ENCODE measurements at regions not wholly inside any gene's neighbourhood (a gene's known extent, or its start where the extent isn't known, plus 50 kb on each side); places are given as distances from the start of the nearest gene placed in this dataset.
"Not testable (repeated sequence)": the region's sequence is repeated elsewhere in the genome, so short reads cannot be mapped to it uniquely, and the experiment has no call there.

- no peak for DNase-seq
Observed at GRCh38 chr7:84941936-84942335, 244.9 kb downstream of the SEMA3D start.

GRCh38 chr7:84941291-84941690, 245.6 kb downstream of the SEMA3D start:
- no peak for DNase-seq

GRCh38 chr7:84939888-84940287, 247.0 kb downstream of the SEMA3D start:
- no peak for DNase-seq

- DNase-seq, result no peak
Observed at GRCh38 chr7:84939442-84939841, 247.4 kb downstream of the SEMA3D start.

- DNase-seq, result no peak
Observed at GRCh38 chr7:84924353-84924752, 262.5 kb downstream of the SEMA3D start.

GRCh38 chr7:84923348-84923747, 263.5 kb downstream of the SEMA3D start:
- no peak for DNase-seq

- DNase-seq, result no peak
Observed at GRCh38 chr7:84921154-84921553, 265.7 kb downstream of the SEMA3D start.

GRCh38 chr7:84916973-84917372, 269.9 kb downstream of the SEMA3D start:
- not testable (repeated sequence) for DNase-seq

DNA sequence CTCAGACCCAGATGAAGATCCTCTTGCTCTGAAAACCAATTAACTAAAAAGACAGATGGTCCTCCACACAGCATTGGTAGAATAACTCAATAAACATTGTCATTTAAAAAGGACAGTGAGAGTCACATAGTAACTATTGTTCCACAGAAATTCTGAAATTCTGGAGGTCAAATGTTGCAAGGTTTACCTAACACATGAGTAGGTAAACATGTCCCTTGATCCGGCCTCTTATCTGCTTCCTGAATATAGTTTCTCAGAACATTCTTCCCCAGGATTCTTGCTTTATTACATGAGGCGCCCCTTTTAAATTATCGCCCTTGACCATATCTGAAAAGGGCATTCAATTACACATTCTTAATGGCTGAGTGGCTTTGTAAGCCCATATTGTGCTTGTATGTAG, 270.7 kb downstream of the SEMA3D start:
- DNase-seq, result no peak

DNA sequence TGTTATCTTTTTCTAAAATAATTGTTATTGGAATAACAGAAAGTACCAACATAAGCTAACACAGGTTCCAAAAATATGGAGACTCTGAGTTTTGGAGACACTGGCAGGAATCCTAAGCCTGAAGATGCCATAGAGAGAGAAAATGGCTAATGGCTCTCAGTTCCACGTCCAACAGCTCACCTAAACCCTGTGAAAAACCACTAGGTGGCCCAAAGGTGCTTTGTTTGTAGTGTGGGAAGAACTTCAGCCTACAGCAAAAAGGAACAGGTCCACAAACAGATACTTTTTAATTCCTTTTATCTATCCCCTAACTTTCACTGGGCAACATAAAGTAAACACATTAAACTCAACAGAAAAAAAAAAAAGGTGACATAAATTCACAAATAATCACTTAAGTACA, 272.3 kb downstream of the SEMA3D start:
- no peak for DNase-seq

DNA sequence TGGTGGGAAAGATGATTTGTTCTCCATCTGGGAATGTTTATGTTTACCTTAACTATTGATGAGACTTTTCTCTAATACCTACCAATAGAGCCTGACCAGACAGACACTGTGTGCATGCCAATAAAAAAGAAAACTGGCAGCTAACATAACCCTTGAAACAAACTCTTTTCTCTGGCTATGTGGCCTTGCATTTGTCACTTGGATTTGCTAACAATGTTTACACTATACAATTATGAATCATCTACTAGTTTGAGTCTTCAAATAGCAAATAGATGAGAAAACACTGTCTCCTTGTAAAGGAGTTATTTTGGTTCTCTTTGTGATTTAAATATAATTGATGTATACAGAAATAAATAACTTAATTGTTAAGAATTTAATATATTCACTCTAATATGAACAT, 273.1 kb downstream of the SEMA3D start:
- DNase-seq, result no peak

- no peak for DNase-seq
Observed at GRCh38 chr7:84912993-84913635, 273.7 kb downstream of the SEMA3D start.

- DNase-seq, result no peak
Observed at GRCh38 chr7:84912537-84912936, 274.3 kb downstream of the SEMA3D start.

DNA sequence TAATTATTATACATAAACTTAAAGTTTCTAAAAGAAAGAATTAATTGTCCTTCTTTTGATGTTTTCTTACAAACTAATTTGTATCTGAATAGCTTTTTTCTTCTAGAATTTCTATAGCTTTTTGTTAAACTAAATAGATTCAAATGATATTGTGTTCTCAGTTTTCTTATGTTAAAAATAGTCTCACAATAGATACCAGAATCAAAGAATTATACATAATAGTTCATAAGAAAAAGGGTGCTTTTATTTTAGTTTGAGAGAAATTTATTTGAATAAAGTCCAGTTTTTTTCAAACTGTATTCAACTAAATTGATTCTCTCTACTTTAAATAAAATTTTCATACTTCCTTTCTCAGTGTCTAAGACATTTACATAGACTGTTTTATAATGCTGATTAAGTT, 274.8 kb downstream of the SEMA3D start:
- no peak for DNase-seq

DNA sequence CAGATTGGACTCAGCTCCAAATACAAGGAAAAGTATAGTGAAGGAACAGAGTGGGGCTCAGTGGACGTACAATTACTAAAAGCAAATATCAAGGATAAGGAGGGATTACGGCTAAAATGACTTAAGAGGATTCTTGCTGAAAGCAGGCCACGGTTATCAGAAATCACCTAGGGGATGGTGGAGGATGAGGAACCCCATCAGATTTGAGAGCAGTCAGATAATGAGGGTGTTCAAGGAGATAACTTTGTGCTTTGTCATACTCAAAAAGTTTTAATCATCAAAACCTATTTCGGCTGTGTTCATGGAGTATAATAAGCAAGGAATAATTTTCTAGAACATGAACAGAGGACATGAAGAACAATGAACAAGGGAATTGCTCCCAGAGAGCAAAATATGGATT, 275.8 kb downstream of the SEMA3D start:
- no peak for DNase-seq

- not testable (repeated sequence) for DNase-seq
Observed at GRCh38 chr7:84910322-84910721, 276.5 kb downstream of the SEMA3D start.

DNA sequence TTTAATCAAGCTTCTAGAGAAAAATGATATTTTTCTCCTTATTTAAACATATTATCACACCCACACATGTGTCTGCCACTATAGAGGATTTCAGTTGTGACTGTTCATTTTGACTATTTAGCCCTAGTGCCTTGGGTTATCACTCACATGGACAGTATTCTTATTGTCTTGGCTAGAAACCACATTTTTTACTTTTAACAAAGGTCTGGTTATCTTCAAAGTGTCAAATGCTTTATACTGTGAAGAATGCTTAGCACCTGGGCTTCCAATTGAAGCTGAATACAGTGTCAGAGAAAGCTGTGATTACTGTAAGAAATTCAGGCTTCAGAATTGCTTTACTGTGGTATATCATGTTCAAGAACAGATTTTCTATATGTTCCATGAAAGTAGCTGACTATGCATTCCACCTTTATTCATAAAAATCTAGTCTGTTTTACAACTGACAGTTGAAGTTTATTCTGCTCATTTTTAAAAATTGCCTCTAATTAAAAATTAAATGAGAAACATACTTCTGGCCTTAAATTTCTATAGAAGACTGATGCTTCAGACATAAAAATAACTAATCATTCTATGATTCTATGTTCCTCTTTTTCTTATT, 278.6 kb downstream of the SEMA3D start:
- no peak for DNase-seq

- DNase-seq, result no peak
Observed at GRCh38 chr7:84906889-84907288, 280.0 kb downstream of the SEMA3D start.

DNA sequence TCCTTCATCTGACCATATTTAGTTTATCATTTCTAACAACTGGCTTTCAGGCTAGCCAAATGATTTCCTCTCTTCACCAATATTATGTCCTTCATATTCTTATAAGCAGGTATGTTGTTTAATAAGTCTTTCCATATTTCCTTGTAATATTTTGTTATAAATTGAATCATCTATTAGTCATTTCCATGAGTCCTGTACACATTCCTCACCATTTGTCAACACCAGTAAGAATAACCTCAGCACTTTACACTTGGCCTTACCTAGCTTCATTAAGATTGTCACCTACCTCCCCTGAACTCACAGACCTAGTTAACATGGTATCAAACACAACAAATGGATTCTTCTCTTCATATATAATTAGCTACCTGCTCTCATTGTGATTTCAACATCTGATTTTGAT, 282.3 kb downstream of the SEMA3D start:
- no peak for DNase-seq

DNA sequence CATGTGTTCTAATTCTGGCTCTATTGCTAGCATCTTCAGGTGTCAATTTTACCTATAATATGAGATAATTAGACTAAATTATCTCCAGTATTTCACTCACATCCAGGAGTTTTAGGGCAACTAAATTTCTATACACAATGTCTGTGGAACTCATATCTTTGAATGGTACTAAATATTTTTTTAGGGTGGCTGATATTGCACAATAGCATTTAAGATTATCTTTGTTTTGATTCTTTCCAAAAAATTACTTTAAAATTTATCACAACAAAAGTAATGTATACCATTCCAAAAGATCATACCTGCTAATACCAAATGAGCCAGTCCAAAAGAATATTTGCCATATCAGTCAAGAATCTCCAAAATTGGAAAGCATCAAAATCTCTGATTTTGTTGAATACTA, 285.5 kb downstream of the SEMA3D start:
- DNase-seq, result no peak

- no peak for DNase-seq
Observed at GRCh38 chr7:84900215-84900614, 286.6 kb downstream of the SEMA3D start.

DNA sequence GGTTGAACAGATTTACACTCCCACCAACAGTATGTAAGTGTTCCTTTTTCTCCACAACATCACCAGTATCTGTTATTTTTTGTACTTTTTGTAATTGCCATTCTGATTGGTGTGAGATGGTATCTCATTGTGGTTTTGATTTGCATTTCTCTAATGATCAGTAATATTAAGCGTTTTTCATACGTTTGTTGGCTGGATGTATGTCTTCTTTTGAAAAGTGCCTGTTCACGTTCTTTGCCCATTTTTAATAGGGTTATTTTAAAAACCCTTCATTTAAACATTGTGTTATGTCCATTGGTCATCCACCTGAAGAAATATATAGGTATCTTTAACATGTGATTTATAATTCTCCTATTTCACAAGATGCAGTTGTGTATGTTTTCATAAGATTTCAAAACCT, 291.3 kb downstream of the SEMA3D start:
- DNase-seq, result no peak

DNA sequence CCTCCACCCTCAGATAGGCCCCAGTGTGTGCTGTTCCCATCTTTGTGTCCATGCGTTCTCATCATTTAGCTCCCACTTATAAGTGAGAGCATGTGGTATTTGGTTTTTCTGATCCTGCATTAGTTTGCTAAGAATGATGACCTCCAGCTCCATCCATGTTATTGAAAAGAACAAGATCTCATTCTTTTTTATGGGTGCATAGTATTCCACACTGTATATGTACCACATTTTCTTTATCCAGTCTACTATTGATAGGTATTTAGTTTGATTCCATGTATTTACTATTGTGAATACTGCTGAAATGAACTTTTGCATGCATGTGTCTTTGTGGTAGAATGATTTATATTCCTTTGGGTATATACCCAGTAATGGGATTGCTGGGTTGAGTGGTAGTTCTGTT, 303.3 kb downstream of the SEMA3D start:
- not testable (repeated sequence) for DNase-seq

DNA sequence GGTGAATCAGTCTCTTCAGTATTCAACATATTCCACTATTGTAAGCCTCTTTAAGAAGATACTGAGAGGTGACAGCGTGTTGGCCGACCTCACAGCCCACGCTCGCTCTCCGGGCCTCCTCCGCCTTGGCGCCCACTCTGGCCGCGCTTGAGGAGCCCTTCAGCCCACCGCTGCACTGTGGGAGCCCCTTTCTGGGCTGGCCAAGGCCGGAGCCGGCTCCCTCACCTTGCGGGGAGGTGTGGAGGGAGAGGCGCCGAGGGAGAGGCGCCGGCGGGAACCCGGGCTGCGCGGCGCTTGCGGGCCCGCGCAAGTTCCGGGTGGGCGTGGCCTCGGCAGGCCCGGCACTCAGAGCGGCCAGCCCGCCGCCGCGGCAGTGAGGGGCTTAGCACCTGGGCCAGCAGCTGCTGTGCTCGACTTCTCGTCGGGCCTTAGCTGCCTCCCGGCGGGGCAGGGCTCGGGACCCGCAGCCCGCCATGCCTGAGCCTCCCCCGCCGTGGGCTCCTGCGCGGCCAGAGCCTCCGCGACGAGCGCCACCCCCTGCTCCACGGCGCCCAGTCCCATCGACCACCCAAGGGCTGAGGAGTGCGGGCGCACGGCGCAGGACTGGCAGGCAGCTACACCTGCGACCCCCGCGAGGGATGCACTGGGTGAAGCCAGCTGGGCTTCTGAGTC, 306.4 kb downstream of the SEMA3D start:
- not testable (repeated sequence) for DNase-seq
